GM21447 (cell line): ENCODE measurements at regions not wholly inside any gene's neighbourhood (a gene's known extent, or its start where the extent isn't known, plus 50 kb on each side); places are given as distances from the start of the nearest gene placed in this dataset.
"Not testable (repeated sequence)": the region's sequence is repeated elsewhere in the genome, so short reads cannot be mapped to it uniquely, and the experiment has no call there.

Experiments used
- ATAC-seq: cut with Tn5 transposase; IDR thresholded peaks from one replicate; pipeline ENCODE4 v1.9.1; 2021; ENCODE audit not compliant: unreplicated experiment

GRCh38 chr2:134009440-134009839 is 244.4 kb upstream of the MGAT5 start:
- no peak for ATAC-seq

DNA sequence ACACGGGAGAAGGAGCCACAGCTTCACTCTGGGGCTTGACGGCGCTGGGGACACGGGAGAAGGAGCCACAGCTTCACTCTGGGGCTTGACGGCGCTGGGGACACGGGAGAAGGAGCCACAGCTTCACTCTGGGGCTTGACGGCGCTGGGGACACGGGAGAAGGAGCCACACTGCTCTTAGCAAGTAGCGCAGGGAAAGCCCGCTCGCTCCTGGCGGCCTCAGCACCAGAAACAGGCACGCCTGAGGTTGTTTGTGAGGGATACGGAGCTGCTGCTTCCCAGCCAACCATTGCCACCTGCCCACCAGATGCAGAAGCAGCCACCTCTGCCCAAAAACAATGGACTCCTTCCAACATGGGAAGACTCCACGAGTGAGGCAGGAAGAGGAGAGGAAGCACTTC is 244.0 kb upstream of the MGAT5 start:
- not testable (repeated sequence) for ATAC-seq

- no peak for ATAC-seq
Observed at GRCh38 chr2:134011936-134012586, 241.8 kb upstream of the MGAT5 start.

DNA sequence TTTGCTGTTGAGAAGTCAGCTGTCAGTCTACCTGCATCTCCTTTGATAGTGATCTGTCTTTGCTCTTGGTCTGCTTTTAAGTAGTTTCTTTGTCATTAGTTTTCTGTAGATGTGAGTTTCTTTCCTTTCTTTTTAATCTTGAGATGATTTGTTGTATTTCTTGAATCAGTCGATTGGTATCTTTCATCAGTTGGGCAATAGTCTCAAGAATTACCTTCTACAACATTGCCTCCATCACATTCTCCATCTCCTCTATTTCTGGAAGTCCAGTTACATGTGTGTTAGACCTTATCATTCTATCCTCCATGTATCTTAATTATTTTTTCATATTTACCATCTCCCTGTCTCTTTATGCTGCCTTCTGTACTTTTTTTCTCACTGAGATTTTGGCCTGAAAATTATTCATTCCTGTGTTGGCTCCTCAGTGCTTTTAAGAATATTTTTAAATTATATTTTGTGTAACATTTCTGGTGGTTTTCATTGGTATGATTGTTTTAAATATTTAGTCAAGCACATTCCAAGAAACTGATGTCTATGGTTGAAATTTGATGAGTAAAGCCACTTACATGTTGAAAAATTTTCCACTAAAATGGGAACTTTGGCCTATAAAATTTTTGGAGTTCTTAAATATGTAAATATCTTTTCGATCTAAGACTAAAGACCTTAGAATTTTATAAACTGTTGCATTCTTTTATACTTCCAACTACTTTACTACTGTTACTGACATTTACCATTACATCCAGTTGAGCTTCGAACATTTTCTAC is 239.5 kb upstream of the MGAT5 start:
- ATAC-seq: no peak

DNA sequence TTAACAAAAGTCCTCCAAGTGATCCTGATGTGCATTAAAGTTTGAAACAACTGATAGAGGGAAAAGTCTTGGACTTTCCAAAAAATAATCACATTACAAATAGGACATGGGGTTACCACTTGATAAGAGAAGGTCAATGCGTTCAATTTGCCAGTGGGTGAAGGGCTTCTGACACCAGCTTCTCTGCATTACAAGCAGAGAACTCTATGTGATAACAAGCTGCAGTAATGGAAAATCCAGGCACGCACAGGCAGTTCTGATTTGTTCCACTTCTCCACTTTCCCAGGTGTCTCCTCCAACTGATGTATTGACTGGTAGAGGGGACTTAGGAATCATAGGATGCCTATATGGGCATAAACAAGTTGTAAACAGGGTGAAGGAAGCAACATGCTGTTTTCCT is 234.0 kb upstream of the MGAT5 start:
- ATAC-seq: no peak

- ATAC-seq: no peak
Observed at GRCh38 chr2:134020608-134021007, 233.3 kb upstream of the MGAT5 start.

- ATAC-seq: peak; percentile 98
Observed at GRCh38 chr2:134021830-134022524, 231.9 kb upstream of the MGAT5 start.

DNA sequence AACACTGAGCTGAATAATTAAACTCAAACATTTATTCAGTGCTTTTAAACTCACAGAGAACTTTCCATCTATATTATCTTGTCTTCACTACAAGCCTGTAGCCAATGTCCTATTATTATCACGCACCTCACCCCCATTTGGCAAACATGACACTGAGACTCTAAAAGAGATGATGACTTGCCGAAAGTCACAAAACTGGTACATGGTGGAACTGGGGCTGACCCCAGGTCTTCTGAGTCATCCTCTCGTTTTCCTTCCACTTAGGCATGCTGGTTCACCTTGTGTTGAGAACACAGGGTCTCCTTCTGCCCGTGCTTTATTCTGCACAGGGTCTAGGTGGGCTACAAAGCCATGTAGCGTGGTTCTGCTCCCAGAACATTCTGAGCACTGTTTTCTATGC is 230.0 kb upstream of the MGAT5 start:
- ATAC-seq: no peak

DNA sequence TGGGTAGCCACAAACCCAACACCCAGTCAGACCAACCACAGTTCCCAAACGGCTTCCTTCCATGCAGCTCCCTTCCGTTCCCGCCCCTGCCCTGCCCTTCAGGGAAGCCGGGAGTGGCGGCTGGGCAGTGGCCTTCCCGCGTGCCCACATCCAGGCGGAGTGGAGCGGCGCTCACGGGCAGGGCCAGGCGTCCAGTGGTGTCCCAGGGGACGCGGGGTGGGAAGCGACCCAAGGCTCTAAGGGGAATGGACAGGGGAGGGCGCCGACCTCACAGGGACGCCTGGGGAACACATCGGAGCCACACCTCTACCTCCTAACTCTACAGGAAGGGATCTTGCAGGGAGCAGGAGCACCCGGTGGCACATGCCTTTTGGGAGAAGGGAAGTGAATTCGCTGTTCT is 225.9 kb upstream of the MGAT5 start:
- ATAC-seq: no peak

DNA sequence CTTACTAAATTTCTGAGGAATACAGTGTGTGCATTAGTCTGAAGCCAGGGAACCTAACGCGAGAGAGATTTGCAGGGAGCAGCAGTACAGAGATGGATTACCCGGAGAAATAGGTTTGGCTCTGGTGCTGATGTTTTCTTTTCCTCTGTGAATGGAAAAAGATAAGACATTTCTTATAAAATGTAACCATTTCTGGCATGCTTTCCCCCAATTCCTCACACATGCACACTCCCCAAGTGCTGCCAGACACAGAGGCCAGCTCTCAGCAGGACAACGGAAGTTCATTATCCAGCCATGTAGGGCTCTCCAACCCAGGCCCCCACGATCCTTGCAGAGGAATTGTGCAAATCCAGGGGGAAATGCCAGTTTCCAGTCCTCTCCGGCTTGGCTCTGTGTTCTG is 224.5 kb upstream of the MGAT5 start:
- ATAC-seq: no peak

DNA sequence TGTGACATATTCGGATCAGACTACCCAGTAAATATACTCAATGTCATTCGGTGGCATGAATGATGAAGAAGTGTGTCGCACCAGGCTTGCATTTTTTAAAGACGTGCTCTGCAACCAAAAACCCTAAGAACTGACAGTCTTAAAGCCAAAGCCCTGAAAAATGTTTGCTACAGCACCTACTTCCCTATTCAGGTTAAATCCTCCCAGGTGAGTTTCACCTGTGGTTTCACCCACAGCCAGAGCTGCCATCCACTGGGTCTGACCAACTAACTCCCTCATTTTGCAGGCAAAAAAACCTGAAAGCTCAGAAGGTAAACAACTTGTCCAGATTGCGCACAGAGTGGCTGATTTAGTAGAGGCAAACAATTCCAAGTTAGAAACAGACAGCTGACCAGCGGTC is 222.3 kb upstream of the MGAT5 start:
- ATAC-seq: no peak

GRCh38 chr2:134035605-134036370 is 218.1 kb upstream of the MGAT5 start:
- no peak for ATAC-seq

DNA sequence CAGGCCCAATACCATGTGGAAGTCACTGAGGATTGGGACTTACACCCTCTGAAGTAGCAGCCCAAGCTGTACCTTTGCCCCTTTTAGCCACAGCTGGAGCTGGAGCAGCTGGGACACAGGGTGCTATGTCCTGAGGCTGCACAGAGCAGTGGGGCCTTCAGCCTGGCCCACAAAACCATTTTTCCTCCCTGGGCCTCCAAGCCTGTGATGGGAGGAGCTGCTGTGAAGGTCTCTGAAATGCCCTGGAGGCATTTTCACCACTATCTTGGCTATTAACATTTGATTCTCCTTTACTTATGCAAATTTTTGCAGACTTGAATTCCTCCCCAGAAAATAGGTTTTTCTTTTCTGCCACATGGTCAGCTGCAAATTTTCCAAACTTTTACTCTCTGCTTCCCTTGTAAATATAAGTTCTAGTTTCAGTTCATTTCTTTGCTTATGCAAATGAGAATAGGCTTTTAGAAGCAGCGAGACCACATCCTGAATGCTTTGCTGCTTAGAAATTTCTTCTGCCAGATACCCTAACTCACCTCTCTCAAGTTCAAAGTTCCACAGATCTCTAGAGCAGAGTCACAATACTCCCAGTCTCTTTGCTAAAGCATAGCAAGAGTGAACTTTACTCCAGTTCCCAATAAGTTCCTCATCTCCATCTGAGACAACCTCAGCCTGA is 213.8 kb upstream of the MGAT5 start:
- ATAC-seq: no peak

- ATAC-seq: not testable (repeated sequence)
Observed at GRCh38 chr2:134040626-134041172, 213.2 kb upstream of the MGAT5 start.

GRCh38 chr2:134041877-134042276 is 212.0 kb upstream of the MGAT5 start:
- ATAC-seq: no peak

- not testable (repeated sequence) for ATAC-seq
Observed at GRCh38 chr2:134043028-134043427, 210.8 kb upstream of the MGAT5 start.

DNA sequence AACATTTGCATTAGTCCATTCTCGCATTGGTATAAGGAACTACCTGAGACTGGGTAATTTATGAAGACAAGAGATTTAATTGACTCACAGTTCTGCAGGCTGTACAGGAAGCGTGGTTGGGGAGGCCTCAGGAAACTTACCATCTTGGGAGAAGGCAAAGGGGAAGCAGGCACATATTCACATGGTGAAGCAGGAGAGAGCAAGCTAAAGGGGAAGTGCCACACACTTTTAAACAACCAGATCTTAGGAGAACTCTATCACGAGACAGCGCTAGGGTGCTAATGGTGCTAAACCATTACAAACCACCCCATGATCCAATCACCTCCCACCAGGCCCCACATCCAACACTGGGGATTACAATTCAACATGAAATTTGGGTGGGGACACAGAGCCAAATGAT is 201.7 kb upstream of the MGAT5 start:
- no peak for ATAC-seq

GRCh38 chr2:134056173-134056572 is 197.7 kb upstream of the MGAT5 start:
- no peak for ATAC-seq

DNA sequence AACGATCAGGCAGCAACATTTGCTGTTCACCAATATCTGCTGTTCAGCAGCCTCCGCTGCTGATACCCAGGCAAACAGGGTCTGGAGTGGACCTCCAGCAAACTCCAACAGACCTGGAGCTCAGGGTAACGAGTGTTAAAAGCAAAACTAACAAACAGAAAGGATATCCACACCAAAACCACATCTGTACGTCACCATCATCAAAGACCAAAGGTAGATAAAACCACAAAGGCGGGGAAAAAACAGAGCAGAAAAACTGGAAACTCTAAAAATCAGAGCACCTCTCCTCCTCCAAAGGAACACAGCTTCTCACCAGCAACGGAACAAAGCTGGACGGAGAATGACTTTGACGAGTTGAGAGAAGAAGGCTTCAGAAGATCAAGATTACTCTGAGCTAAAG is 192.8 kb upstream of the MGAT5 start:
- ATAC-seq: not testable (repeated sequence)

- not testable (repeated sequence) for ATAC-seq
Observed at GRCh38 chr2:134062235-134062634, 191.6 kb upstream of the MGAT5 start.
